NCI-H748 (cell line): ENCODE measurements at regions not wholly inside any gene's neighbourhood (a gene's known extent, or its start where the extent isn't known, plus 50 kb on each side); places are given as distances from the start of the nearest gene placed in this dataset.
A peak's percentile ranks its signal among the peaks of the same experiment; 100 is the strongest.

Experiments
- DNase-seq: peaks from one replicate; lab custom pipeline; 2025; ENCODE audit not compliant: unreplicated experiment; lab: John Stamatoyannopoulos, UW

DNA sequence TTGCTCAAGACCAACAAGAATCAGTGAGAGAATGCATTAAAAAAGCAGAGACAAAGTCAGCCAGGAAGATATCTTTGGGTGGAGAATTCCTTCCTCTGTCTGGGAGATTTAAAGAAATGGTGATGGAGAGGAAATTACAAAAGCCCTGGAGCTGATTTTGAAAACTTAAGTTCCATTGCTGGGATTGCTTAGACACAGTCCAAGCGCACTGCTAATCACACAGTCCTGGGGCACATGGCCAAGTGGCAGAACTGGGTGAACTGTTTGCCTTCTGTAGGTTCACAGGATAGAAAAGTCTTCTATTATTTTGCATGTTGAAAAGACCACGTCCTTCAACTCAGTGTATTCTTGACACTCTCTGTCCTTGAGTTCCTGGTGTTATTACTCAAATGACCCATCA lies 284.9 kb upstream of the FBXL7 start:
- DNase-seq: no peak

DNA sequence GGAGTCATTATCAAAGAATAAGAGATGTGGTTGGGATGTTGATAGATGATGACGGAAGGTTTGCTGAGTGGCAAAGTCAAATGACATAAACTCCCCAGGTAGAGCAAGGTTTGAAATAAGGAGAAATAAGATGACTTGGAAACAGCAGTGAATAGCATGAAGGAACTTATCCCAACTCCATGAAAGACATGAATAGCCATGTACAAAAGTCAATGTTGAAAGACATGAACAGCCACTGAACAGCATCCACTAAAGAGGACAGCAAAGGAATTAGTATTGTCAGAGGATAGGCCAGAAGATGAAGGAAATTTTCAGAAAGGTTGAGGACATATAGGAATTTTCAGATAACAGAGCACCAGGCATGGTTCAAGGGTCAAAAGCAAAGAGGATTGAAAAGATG lies 286.0 kb upstream of the FBXL7 start:
- DNase-seq: no peak

DNA sequence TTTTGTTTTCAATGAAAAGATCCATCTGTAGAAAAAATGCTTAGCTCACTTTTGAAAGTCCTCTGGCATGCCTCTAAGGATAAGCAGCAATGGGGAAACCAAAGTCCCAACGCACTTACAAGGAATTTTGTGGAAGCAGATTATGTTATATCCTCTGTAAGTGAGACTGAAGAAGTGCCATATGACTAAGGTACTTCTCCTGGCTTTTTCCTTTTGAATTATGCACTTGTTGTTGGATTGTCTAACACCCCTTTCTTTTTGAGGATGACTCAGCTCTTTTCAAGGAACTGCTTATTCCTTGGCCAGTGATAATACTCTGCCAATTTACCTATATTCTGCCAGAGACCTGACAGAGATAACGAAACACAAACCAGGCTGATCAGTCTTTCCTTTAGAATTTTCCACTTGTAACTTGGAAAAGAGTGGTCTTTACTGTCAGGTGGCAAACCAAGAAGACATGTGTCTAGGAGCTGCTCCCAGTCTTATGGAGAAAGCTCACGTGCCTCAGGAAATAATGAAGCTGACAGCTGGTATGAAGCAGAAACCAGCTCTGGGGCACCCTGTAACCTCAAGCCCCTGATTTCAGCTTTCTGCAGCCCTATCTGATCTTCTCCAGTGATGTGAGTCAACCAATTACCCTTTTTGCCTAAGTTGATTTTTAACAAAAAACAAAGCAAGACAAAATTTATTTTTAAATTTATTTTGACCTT lies 290.8 kb upstream of the FBXL7 start:
- DNase-seq: no peak

DNA sequence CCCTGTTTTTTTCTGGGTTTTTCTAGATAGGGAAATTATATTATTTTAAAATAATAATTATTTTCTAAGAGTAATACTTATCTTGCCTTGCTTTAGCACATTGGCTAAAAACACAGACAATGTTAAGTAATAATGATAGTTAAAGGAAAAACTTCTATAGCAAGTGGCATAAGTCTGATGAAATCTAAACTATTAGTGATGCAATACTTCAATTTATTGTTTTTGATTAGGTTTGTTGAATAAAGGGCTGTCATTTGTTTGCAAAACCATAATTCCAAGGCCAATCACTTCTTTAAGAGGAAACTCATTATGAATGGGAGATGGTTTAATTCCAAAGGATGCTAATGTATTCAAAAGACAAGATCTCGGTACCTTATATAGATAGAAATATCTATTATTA lies 293.8 kb upstream of the FBXL7 start:
- DNase-seq: no peak

DNA sequence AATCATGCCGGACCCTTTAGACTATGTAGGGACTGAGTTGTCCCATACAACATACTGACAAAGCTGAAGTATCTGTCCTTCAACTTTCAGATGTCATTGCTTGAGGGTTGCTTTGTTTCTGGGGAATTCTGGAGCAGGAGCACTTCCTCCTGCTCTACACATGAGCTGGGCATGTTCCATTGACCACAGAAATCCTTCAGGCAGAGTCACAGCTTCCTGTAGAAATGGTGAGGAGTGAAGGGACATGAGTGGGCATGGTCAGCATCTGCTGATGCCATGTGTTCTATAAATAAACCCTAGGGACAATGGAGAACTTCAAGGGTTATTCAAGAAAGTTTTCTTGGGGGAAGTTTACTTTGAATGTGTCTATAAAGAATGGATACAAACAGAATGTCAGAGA lies 296.6 kb upstream of the FBXL7 start:
- DNase-seq: no peak

DNA sequence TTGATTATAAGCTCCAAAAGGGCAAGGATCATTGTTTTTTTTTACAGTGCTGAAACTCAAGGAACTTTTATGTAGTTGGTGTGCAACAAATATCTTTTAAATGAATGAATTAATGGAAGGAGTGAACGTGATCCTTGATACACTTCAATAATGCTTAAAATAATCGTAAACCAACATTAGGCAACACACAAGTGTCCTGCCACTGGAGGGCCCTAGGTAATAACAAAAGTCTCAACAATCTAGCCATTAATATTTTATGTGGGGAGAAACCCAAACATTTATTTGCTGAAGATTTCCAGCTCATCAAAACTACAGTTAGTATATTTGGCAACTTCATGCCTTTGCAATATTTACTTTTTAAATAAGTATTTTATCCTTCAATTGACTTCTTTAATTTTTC lies 309.0 kb upstream of the FBXL7 start:
- no peak for DNase-seq

DNA sequence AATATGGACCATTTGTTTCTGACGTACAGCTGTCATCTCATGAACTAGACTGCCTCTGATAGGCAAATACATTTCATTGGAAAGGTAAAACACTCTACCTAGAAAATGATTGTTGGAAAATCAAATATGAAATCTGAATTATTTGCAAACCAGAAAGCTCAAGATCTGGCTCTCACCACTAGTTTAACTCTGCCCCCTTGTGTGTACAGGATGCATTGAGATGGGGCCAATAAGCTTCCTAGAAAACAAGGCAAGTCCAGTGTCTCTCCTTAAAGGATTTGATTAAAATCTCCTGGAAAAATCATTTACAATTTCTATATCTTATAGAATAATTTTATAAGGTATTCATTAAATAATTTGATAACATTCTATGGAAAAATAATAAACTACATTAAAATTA lies 311.9 kb upstream of the ANKH start:
- DNase-seq: no peak

DNA sequence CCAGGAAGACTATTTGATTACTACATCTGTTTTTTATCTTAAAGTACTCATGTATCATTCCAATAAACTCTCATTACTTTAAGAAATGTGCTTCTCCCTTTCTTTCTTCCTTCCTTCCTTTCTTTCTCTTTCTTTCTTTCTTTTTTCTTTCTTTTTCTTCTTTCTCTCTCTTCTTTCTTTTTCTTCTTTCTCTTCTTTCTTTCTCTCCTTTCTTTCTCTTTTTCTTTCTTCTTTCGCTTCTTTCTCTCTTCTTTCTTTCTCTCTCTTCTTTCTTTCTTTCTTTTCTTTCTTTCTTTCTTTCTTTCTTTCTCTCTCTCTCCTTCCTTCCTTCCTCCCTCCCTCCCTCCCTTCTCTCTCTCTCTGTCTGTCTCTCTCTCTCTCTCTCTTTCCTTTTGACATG lies 298.6 kb upstream of the ANKH start:
- DNase-seq: no peak

DNA sequence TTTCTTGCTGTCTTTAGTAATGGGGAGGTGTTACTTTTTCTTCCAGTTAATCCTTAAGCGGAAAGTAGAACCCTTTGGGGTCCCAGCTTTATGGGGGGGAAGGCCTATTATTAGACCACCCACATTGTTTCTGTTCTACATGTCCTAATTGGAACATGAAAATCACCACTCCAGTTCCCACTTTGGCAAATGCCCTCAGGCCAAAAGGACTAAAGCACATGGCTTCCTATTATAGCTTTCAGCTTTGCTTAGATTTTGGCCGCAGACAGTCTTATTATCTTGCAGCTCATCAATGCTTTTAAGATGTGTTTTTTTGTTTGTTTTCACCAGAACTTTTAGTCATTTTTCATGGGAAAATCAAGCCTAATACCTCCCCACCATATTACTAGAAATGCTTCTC lies 296.8 kb upstream of the ANKH start:
- DNase-seq: no peak

DNA sequence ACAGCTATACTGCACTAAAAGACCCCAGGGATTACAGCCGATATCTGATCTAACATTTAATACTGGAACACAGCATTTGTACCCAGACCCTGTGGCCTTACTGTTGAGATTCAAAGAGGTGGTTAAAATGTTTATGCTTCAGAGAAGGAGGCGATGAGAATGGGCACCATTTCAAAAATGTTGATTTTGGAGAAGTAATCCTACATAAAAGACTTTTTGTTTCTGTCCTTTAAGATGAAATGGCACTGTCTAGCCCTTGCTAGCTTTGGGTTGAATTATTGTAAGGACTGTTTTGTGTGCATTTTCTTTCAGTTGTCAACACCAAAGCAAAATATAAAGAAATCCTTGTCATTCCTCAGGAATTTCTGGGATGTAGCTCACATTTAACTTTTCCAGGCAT lies 288.5 kb upstream of the ANKH start:
- no peak for DNase-seq

DNA sequence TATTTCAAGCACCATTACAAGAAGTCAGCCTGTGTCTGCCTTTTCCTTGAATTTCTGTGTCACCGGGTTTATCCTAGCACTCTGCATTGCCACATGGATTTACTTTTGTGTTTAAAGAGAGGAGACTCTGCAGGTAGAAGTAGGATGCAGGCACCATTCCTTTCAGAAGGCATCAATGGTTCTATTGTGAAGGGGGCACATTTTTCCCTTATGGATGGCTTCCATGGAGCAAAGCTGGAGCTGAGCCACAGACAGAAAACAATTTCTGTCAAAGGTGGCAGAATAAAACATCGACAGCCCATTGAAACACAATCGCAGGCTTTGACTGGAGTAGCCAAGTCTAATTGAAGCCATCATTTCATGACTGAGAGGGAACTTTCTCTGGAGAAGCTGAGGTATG lies 288.0 kb upstream of the ANKH start:
- no peak for DNase-seq

DNA sequence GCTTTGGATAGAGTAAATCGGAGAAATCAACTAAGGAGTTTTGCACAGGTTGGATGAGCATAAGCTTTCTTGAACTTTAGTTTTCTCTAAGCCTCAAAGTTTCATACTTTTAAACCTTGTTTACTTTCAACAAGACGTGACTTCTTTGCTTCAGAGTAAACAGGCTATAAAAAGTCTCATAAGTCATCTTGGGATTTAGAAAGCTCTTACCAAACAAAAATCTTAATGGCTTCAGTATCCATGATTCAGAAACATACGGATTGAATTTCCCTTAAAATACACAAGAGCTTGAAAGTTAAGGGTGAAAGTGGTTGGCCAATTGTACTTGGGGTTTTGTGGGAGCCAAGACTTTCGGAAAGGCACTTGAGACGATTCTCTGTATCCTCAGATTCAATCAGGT lies 270.9 kb upstream of the ANKH start:
- no peak for DNase-seq

DNA sequence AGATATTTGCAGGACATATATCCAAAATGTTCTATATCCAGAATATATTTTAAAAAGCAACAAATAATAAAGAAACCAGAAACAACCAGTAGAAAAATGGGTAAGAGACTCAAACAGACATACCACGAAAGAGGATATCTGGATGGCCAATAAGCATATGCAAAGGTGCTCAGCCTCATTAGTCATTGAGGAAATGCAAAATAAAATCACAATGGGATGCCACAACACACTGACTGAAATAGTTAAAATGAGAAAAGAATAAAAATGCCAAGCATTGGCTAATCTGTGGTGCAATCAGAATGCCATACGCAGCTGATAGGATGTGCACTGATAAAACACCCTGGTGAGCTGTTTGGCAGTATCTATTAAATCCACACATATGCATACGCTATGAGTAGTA lies 265.8 kb upstream of the ANKH start:
- no peak for DNase-seq

DNA sequence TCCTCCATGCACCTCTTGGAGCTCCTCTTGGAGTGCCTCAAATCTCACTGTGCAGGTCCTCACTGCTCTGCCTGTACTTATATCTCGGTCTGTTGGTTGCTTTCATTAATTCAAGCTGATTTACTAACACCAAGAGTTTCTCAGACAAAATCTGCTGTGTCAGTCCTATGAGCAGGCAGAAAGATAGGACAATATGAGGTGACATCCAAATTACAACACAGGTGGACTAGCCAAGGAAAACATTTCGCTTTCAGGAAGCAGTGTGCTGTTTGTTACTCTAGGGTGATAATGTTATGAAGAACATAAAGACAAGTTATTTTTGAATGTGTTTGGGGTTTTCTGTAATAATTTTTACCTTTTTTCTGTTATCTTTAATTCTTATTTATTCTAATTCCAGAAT lies 264.1 kb upstream of the ANKH start:
- no peak for DNase-seq

DNA sequence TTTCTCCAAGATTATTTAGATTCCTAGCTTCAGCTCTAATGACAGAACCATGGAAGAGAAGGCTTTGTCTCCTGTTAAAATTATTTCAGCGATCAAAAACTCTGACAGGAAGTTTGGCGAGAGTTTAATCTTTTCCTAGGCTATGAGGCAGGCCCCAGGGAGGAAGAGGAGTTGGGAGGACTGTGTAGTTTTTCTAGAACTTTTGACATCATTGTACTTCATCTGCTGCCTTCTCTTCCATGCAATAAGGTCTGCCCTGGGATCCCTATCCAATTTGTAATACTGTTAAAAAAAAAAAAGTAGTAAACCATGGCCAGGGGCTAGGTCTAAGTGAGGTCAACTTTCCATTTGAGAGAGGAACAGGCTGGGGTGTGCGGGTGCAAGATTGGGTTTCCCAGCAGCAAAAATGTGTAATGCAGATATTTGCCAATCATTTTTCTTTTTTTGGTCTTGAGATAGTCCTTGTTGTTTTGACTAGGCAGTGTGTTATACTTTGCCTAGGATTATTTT lies 261.9 kb upstream of the ANKH start:
- no peak for DNase-seq

DNA sequence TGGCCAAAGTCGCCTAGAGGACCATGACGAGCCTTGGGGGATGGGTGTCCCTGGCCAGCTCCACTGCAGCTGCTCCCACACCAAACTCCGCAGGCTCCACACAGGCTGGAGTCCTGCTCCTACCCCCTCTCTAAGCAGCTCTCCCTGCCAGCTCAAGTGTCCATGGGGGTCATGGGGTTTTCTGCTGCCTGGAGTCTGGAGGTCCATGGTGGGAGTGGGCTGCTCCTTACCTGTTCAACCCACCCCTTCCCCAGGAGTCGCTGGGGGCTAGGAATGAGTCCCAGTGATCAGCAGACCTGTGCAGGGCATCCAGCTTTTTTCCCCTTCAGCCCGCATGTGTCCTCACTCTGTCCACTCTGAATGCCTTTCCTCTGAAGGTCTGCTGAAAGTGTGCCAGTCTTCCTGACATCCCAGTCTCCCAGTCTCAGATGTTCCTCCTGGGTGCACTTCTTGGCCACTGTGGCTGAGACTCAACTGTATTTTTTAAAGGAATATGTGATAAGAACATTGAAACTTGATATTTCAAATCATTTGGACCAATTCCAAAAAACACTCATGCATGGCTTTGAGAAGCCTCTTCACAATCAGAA lies 261.3 kb upstream of the ANKH start:
- DNase-seq: no peak

DNA sequence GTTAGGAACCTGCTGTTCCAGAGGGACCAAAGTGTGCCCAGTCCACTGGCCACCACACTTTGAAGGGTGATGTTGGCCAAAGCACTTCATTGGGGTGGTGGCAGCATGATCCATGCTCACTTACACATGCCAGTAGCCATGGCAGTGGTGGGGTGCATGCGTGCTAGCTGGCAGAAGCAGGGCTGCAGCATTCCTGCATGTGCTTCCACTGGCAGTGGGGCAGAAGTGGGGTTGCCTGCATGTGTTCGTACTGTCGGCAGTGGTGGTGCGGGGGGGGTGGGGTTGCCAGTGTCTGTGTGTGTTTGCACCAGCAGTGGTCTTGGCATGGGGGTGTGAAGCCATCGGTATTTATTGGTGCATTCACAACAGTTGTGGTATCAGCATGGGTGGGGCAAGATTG lies 260.3 kb upstream of the ANKH start:
- DNase-seq: no peak

DNA sequence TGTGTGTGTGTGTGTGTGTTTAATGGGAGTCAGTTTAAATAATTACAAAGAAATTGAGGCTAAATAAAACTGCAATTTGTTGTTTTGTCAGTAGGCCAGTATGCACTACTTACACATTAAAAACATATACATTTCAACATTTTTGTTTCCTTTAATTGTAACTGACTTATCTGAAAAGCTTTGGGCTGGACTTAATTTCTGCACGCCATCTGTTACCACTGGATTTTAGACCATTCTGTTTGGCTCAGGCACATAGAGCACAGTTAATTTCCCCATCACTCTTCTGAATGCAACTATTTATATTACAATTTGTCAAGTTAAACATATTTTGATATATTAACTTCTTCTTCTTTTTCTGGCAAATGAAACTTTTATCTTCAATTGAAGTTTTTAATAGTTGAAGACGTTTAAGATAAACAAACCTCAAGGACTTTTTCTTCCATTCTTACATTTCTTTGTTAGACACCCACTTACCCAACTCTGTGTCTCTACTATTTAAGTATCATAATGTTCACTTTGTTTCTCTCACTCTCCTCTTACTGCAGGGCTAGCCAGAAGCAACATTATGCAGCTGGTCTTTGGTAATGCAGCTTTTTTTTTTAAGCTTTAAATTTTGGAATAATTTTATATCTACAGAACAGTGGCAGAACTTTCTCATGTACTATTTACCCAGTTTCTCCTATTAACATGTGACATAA lies 253.4 kb upstream of the ANKH start:
- no peak for DNase-seq

DNA sequence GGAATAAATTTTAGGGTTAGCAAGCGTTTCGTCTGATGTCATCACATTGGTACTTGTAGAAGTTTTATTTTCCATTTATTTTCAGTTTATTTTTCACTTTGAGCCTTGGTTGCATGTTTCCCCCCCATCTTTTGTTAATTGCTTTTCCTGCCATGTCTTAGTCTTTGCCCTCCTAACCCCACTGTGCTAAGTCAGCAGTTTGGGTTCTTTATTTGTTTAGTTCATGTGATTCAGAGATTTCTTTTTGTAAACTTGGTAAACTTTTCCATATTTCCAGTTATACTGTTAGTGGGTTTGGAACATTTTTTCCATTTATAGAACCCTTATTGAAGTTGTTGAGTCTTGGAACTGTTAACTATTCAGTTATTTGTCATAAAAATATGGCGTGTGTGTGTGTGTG lies 252.9 kb upstream of the ANKH start:
- no peak for DNase-seq

DNA sequence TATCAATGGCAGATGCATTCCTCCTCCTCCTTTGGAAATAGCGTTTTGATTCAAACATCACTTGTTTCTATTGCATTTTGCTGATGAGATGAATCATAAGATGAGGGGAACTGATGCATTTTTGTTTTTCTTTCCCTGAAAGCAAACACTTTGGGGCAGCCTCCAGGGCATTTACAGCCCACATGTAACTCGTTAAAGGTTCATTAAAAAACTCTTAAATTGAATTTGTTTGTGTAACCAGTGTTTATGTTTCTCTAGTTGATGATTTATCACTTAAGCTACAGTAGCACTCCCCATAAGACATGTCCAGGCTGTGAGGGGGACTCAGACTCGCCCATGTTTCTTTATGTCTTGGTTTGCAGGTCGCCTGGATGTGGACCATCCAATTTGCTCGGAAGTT lies 246.1 kb upstream of the ANKH start:
- DNase-seq: no peak

DNA sequence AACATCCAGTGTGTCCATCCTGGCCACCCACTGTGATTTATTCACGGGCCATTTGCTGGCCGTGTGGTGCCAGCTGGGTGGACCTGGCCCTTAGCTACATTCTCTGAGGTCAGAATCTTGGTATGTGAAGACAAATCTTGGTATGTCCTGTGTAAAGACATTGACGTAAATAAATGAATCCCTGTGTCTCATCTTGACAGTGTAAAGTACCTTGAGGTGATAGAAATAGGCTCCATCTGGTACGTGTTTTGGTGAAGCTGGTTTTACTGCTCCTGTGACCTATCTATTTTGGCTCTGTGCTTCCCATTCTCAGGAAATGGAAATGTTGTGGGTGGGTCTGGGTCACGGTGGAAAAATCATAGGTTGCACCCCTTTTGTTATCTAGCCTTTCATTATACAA lies 245.4 kb upstream of the ANKH start:
- no peak for DNase-seq

DNA sequence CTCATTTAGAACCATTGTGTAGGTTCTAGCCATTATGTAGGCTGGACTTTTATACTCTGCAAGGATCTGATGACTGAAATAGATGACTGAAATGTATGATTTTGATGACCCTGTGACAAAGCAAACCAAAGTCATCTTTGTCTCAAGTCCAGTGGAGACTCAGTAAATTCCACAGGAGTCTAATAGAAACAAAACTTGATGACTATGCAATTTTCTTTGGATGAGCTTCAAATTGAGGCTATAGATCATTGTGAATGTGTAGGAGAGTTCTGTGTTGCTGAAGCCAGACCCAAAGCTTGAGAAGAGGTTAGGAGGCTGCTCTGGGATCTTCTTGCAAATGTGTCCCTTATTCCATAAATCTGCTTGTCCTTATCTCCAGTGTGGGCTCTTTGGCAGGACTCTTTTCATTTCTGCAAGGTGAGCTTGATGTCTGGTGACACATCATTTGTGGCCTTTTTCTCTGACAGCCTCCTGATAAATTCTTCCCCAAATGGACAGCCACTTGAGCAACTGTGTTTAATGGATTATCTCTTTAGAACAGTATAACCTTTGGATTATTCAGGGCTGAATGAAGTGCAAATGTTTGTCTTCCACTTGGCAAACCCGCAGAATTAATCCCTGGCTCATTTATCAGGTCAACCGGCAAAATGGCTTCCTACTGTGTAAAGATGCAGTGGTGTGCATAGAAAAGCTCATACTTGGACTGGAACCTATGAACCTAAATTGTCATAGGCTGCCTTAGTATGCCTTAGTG lies 235.1 kb upstream of the ANKH start:
- DNase-seq: peak; percentile 41
